ENCODE measurements at regions not wholly inside any gene's neighbourhood (a gene's known extent, or its start where the extent isn't known, plus 50 kb on each side); places are given as distances from the start of the nearest gene placed in this dataset.

GRCh38 chr20:60481743-60482133 is 523.5 kb downstream of the CDH26 start:
- FAIRE-seq (no peak), DNase-seq (ENCODE audit: insufficient read length, low spot score) (no peak)
- no peak for TF ChIP-seq CTCF (IDR thresholded peaks at IDR 0.05; ENCODE audit: insufficient read depth, missing control alignments)

GRCh38 chr20:60482221-60483008 is 524.2 kb downstream of the CDH26 start:
- FAIRE-seq (no peak), DNase-seq (ENCODE audit: insufficient read length, low spot score) (no peak)
- no peak for TF ChIP-seq CTCF (IDR thresholded peaks at IDR 0.05; ENCODE audit: insufficient read depth, missing control alignments)

- TF ChIP-seq CTCF (IDR thresholded peaks at IDR 0.05; ENCODE audit: insufficient read depth, missing control alignments): no peak
- no peak for FAIRE-seq
- no peak for DNase-seq (ENCODE audit: insufficient read length, low spot score)
Observed at GRCh38 chr20:60483371-60483770, 525.1 kb downstream of the CDH26 start.

- DNase-seq (ENCODE audit: insufficient read length, low spot score) (no peak), FAIRE-seq (no peak)
- no peak for TF ChIP-seq CTCF (IDR thresholded peaks at IDR 0.05; ENCODE audit: insufficient read depth, missing control alignments)
Observed at GRCh38 chr20:60484316-60484715, 526.1 kb downstream of the CDH26 start.

GRCh38 chr20:60485012-60485760 is 527.0 kb downstream of the CDH26 start:
- no peak for FAIRE-seq
- no peak for DNase-seq (ENCODE audit: insufficient read length, low spot score)
- no peak for TF ChIP-seq CTCF (IDR thresholded peaks at IDR 0.05; ENCODE audit: insufficient read depth, missing control alignments)

GRCh38 chr20:60486315-60486714 is 528.1 kb downstream of the CDH26 start:
- no peak for TF ChIP-seq CTCF (IDR thresholded peaks at IDR 0.05; ENCODE audit: insufficient read depth, missing control alignments)
- no peak for FAIRE-seq
- DNase-seq (ENCODE audit: insufficient read length, low spot score): no peak

GRCh38 chr20:60486937-60487336 is 528.7 kb downstream of the CDH26 start:
- no peak for TF ChIP-seq CTCF (IDR thresholded peaks at IDR 0.05; ENCODE audit: insufficient read depth, missing control alignments)
- DNase-seq (ENCODE audit: insufficient read length, low spot score) (no peak), FAIRE-seq (no peak)

All from D721Med (cell line).